ENCODE measurements at regions not wholly inside any gene's neighbourhood (a gene's known extent, or its start where the extent isn't known, plus 50 kb on each side); places are given as distances from the start of the nearest gene placed in this dataset.

GRCh38 chr6:49327571-49327970 lies 135.5 kb downstream of the MMUT start:
- H3K4me3 ChIP-seq: no peak overlapping the region
- H3K27ac ChIP-seq: no peak overlapping the region
- peaks cover 0 to 4% of the 10 kb centered on the region in 2 donors for H3K4me1 ChIP-seq
- no peaks in the 10 kb centered on the region for H3K9me3 ChIP-seq
- DNase-seq (ENCODE audit: low spot score in 2 of 2): no peak
- no peaks in the 10 kb centered on the region for H3K27me3 ChIP-seq
- TF ChIP-seq, protein P1, sequence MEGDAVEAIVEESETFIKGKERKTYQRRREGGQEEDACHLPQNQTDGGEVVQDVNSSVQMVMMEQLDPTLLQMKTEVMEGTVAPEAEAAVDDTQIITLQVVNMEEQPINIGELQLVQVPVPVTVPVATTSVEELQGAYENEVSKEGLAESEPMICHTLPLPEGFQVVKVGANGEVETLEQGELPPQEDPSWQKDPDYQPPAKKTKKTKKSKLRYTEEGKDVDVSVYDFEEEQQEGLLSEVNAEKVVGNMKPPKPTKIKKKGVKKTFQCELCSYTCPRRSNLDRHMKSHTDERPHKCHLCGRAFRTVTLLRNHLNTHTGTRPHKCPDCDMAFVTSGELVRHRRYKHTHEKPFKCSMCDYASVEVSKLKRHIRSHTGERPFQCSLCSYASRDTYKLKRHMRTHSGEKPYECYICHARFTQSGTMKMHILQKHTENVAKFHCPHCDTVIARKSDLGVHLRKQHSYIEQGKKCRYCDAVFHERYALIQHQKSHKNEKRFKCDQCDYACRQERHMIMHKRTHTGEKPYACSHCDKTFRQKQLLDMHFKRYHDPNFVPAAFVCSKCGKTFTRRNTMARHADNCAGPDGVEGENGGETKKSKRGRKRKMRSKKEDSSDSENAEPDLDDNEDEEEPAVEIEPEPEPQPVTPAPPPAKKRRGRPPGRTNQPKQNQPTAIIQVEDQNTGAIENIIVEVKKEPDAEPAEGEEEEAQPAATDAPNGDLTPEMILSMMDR (IDR thresholded peaks at IDR 0.05): no peak
- intact Hi-C loops (cut with DNase I): no loop called here
- no peaks in the 10 kb centered on the region for H3K36me3 ChIP-seq

DNA sequence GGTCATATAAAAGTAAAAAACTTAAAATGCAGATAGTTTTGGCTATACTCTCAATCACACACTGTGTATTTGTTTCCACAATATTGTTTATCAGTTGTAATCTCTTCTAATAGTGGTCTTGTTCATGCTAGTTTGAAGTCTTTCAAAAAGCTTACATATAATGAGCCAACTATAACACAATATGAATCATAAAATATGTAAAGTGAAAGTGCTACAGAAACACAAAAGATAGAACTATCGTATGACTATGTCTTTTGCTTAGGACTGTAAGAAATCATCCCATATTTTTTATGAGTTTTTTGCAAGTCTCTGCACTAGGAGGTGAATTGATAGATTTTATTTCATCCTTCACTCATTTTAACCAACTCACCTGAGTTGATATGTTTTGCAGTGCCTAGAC lies 136.0 kb downstream of the MMUT start:
- TF ChIP-seq, protein P1 (IDR thresholded peaks at IDR 0.05): no peak
- H3K9me3 ChIP-seq: no peaks in the 10 kb centered on the region
- no peak overlapping the region for H3K27ac ChIP-seq
- no peaks in the 10 kb centered on the region for H3K27me3 ChIP-seq
- peaks cover 0 to 4% of the 10 kb centered on the region in 2 donors for H3K4me1 ChIP-seq
- DNase-seq (ENCODE audit: low spot score in 2 of 2): no peak
- no peak overlapping the region for H3K4me3 ChIP-seq
- intact Hi-C loops (cut with DNase I): no loop called here
- H3K36me3 ChIP-seq: no peaks in the 10 kb centered on the region

DNA sequence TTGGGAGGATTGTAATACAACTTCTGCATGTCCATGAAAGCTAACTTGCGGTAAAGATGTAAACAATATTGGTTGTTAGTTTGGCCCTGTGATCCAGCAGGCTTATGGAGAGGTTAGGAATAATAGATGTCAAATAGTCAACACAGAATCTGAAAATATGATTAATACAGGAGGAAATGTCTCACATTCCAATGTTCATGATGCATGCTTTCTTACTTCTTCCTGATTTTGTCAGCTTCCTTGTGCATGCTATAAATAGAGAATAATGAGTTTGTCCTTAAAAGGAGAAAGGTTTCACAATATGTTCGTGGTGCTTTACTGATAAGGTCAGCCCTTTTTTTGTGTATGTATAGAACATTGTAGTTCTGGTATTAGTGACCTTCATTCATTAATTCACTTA lies 136.7 kb downstream of the MMUT start:
- H3K27ac ChIP-seq: peak overlapping the region in 1 of 2 donors; percentile 11
- DNase-seq (ENCODE audit: low spot score in 2 of 2): no peak
- H3K4me1 ChIP-seq: peaks cover 0 to 4% of the 10 kb centered on the region in 2 donors
- intact Hi-C loops (cut with DNase I): no loop called here
- no peaks in the 10 kb centered on the region for H3K9me3 ChIP-seq
- H3K27me3 ChIP-seq: no peaks in the 10 kb centered on the region
- no peaks in the 10 kb centered on the region for H3K36me3 ChIP-seq
- no peak overlapping the region for H3K4me3 ChIP-seq
- TF ChIP-seq, protein P1 (IDR thresholded peaks at IDR 0.05): no peak

DNA sequence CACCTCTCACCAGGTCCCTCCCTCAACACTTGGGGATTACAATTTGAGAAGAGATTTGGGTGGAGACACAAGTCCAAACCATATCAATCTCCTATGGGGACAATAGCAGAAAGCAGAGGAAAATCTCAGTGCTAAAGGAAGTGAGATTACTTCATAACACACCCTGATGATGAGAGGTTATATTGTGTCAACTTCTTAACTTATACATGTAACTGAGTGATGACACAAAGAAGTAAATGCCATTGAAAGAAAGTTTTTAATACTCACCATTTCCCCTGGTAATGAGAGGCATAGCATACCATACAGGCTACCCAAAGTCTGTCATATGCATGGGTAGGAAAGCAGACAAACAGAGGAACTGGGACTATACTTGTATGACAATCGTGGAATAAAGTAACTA lies 137.2 kb downstream of the MMUT start:
- peaks cover 0 to 4% of the 10 kb centered on the region in 2 donors for H3K4me1 ChIP-seq
- H3K27me3 ChIP-seq: no peaks in the 10 kb centered on the region
- TF ChIP-seq, protein P1 (IDR thresholded peaks at IDR 0.05): no peak
- no peaks in the 10 kb centered on the region for H3K36me3 ChIP-seq
- no peaks in the 10 kb centered on the region for H3K9me3 ChIP-seq
- peak overlapping the region in 1 of 2 donors; percentile 11 for H3K27ac ChIP-seq
- no peak overlapping the region for H3K4me3 ChIP-seq
- DNase-seq (ENCODE audit: low spot score in 2 of 2): no peak
- intact Hi-C loops (cut with DNase I): no loop called here

- intact Hi-C loops (cut with DNase I): no loop called here
- no peak overlapping the region for H3K27ac ChIP-seq
- H3K4me1 ChIP-seq: peaks cover 0 to 4% of the 10 kb centered on the region in 2 donors
- H3K27me3 ChIP-seq: no peaks in the 10 kb centered on the region
- no peaks in the 10 kb centered on the region for H3K36me3 ChIP-seq
- TF ChIP-seq, protein P1 (IDR thresholded peaks at IDR 0.05): no peak
- no peak overlapping the region for H3K4me3 ChIP-seq
- no peaks in the 10 kb centered on the region for H3K9me3 ChIP-seq
- DNase-seq (ENCODE audit: low spot score in 2 of 2): no peak
These were observed 140.2 kb downstream of the MMUT start for GRCh38 chr6:49322861-49323260.

DNA sequence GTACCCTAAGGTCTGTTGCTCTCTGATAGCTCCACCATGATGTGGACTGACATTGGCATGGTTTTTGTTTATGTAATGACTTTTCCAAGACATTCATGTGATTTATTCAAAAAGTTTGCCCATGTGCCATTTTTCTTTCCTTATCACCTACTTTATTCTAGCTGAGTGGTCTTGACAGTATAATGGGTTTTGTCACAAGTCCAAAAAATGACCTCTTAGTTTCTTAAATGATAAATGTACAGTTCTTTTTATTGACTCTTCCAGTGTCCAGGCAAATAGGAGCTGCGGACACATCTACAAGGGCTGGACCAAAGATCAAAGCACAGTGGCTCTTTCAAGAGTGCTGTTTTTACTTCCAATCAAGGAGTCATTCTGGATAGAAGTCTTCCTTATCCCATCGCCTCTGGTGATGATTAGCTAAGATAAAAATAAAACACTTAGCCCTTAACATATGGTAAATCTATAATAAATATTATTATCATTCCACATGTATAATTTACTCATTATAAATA lies 141.4 kb downstream of the MMUT start:
- H3K27me3 ChIP-seq: no peaks in the 10 kb centered on the region
- H3K36me3 ChIP-seq: no peaks in the 10 kb centered on the region
- TF ChIP-seq, protein P1 (IDR thresholded peaks at IDR 0.05): no peak
- H3K4me1 ChIP-seq: peaks cover 0 to 2% of the 10 kb centered on the region in 2 donors
- DNase-seq (ENCODE audit: low spot score in 2 of 2): no peak
- no peaks in the 10 kb centered on the region for H3K9me3 ChIP-seq
- intact Hi-C loops (cut with DNase I): no loop called here
- no peak overlapping the region for H3K27ac ChIP-seq
- no peak overlapping the region for H3K4me3 ChIP-seq

Measured in ascending aorta (tissue), 2 donors.